Small intestine (tissue), 7 donors: ENCODE measurements at regions not wholly inside any gene's neighbourhood (a gene's known extent, or its start where the extent isn't known, plus 50 kb on each side); places are given as distances from the start of the nearest gene placed in this dataset.

ENCODE experiments used
- DNase-seq, 2 donors: peaks; one replicate each; pipeline versions ENCODE4 v3.0.0 to v3.0.0-alpha.2; 2013
- FAIRE-seq: peaks from 2 replicates; lab custom pipeline; 2012; peaks lifted over from hg19 to GRCh38; lab: Jason Lieb, UNC
- H3K27ac ChIP-seq, 3 donors: one replicate each; pipeline ENCODE4 v1.5.1; 2013; ENCODE audit warnings: low read length in 2 of 3, mild to moderate bottlenecking in 2 of 3, control low read depth in 1 of 3, inconsistent platforms in 1 of 3, low read depth in 1 of 3, moderate library complexity in 1 of 3
- H3K27me3 ChIP-seq, 3 donors: one replicate each; pipeline ENCODE4 v1.6.1; 2013; ENCODE audit warnings: low read length in 3 of 3, inconsistent platforms in 1 of 3; ENCODE audit not compliant: control insufficient read depth in 3 of 3, insufficient read depth in 3 of 3
- H3K36me3 ChIP-seq, 3 donors: one replicate each; pipeline ENCODE4 v1.6.1; 2013; ENCODE audit warnings: low read length in 3 of 3, inconsistent platforms in 1 of 3, low read depth in 1 of 3, mild to moderate bottlenecking in 1 of 3, moderate library complexity in 1 of 3; ENCODE audit not compliant: control insufficient read depth in 3 of 3, insufficient read depth in 2 of 3
- H3K4me1 ChIP-seq, 3 donors: one replicate each; pipeline ENCODE4 v1.6.1; 2013; ENCODE audit warnings: low read length in 2 of 3, inconsistent platforms in 1 of 3, low read depth in 1 of 3, mild to moderate bottlenecking in 1 of 3, moderate library complexity in 1 of 3; ENCODE audit not compliant: control insufficient read depth in 3 of 3, insufficient read depth in 2 of 3
- H3K4me3 ChIP-seq, 3 donors: one replicate each; pipeline ENCODE4 v1.5.1; 2013; ENCODE audit warnings: low read length in 3 of 3, control low read depth in 1 of 3, inconsistent platforms in 1 of 3, low read depth in 1 of 3, mild to moderate bottlenecking in 1 of 3, moderate library complexity in 1 of 3
- H3K9me3 ChIP-seq, 2 donors: one replicate each; pipeline ENCODE4 v1.6.1; 2013; ENCODE audit warnings: low read depth in 1 of 2, low read length in 1 of 2; ENCODE audit not compliant: control insufficient read depth in 2 of 2, insufficient read depth in 1 of 2
- WGBS, 3 donors: extraction: QIAGEN DNeasy Blood & Tissue Kit; methylation state at CpG; one replicate each; pipeline ENCODE4 v1.1.7; 2013; 5-methylcytosine and 5-hydroxymethylcytosine counted together
- donor health status: healthy with polysubstance abuse.
- donor health status: control.
- donor health status: control.
- donor health status: Bipolar disorder and iron deficiency.
- donor health status: healthy.

- Histone ChIP-seq H3K4me1 (no peaks in the 10 kb centered on the region), H3K27me3 (no peaks in the 10 kb centered on the region), H3K4me3 (no peak overlapping the region), H3K27ac (no peak overlapping the region), H3K9me3 (no peaks in the 10 kb centered on the region), H3K36me3 (no peaks in the 10 kb centered on the region)
- DNase-seq (no peak), FAIRE-seq (no peak)
- 87 to 93% (median 89%) methylated on average over 4 of the region's 4 CpGs for WGBS, 3 donors
Observed at GRCh38 chr3:81033684-81034083, 727.8 kb downstream of the GBE1 start.

- Histone ChIP-seq H3K27me3 (no peaks in the 10 kb centered on the region), H3K9me3 (no peaks in the 10 kb centered on the region), H3K4me3 (no peak overlapping the region), H3K27ac (no peak overlapping the region), H3K36me3 (no peaks in the 10 kb centered on the region), H3K4me1 (no peaks in the 10 kb centered on the region)
- FAIRE-seq (no peak), DNase-seq (no peak)
- WGBS, 3 donors: 75 to 88% (median 82%) methylated on average over 2 of the region's 2 CpGs
Observed at GRCh38 chr3:81033185-81033584, 728.3 kb downstream of the GBE1 start.

DNA sequence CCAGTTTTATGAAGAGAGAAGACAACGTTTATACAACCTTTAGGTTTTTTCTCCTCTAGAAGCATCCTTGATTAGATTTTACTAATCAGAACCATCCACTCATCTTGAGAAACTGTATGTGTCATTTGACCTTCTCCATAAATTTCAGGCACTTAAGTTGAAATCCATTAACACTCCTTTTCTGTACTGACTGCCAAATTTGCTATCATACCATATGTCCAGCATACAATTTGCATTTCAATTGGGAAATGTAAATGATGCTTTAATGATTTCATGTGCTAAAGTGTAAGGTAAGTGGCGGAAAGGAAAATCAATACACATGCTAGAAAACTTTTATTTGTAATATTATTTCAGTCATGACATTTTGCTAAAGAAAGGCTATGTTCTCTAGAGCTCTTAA is 731.6 kb downstream of the GBE1 start:
- Histone ChIP-seq H3K4me3 (no peak overlapping the region), H3K9me3 (no peaks in the 10 kb centered on the region), H3K4me1 (no peaks in the 10 kb centered on the region), H3K27me3 (no peaks in the 10 kb centered on the region), H3K27ac (no peak overlapping the region), H3K36me3 (no peaks in the 10 kb centered on the region)
- WGBS, 3 donors: 64 to 74% (median 69%) methylated on average over 2 of the region's 2 CpGs
- FAIRE-seq: no peak
- no peak for DNase-seq

DNA sequence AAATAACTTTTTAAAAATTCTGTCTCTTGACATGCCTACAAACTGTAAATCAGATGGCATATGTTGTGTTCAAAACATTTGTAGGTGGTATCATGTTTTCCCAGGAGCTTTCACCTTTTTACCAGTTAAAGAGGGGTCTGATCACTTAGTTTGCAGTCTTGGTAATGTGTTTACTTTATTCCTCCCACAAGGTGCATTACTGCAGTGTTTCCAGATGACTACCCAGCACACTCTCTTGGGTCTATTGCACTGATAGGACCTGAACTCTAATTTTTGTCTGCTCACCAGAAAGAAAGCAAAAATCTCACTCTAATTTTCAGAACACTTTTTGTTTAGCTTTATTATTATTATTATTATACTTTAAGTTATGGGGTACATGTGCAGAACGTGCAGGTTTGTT is 734.1 kb downstream of the GBE1 start:
- no peak for FAIRE-seq
- 78 to 94% (median 86%) methylated on average over 1 of the region's 1 CpG for WGBS, 3 donors
- H3K36me3 ChIP-seq: no peaks in the 10 kb centered on the region

GRCh38 chr3:81024560-81024959 is 736.9 kb downstream of the GBE1 start:
- H3K4me1 ChIP-seq: no peaks in the 10 kb centered on the region
- WGBS, 3 donors: 86 to 91% (median 90%) methylated on average over 7 of the region's 7 CpGs
- H3K27me3 ChIP-seq: no peaks in the 10 kb centered on the region
- DNase-seq: no peak
- H3K4me3 ChIP-seq: no peak overlapping the region
- H3K36me3 ChIP-seq: no peaks in the 10 kb centered on the region
- FAIRE-seq: no peak
- no peaks in the 10 kb centered on the region for H3K9me3 ChIP-seq
- H3K27ac ChIP-seq: no peak overlapping the region

More for the DNA sequence above, 734.1 kb downstream of the GBE1 start:
- no peaks in the 10 kb centered on the region for H3K9me3 ChIP-seq
- H3K4me3 ChIP-seq: no peak overlapping the region
- no peaks in the 10 kb centered on the region for H3K4me1 ChIP-seq
- no peak overlapping the region for H3K27ac ChIP-seq
- no peaks in the 10 kb centered on the region for H3K27me3 ChIP-seq
- no peak for DNase-seq

DNA sequence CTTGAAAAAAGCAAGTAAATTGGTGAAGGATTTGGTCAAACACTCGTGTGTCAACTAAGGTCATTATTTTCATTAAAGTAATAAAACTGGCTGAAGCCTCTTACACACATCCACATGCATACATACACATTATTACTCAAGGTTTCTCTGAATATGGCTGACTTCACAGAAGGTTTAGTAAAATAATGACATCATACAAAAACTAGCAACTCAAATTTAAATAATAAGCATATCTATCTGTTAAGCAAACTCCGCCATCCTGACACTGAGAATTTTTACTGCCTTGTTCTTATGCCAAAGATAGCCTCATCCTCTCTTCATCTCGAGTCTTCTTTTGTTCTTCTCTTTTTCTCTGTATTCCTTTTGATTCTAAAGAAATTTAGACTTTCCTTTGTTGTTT is 739.1 kb downstream of the GBE1 start:
- Histone ChIP-seq H3K4me1 (no peaks in the 10 kb centered on the region), H3K4me3 (no peak overlapping the region), H3K27ac (no peak overlapping the region), H3K36me3 (no peaks in the 10 kb centered on the region), H3K27me3 (no peaks in the 10 kb centered on the region), H3K9me3 (no peaks in the 10 kb centered on the region)
- no peak for DNase-seq
- FAIRE-seq: no peak
- 72 to 83% (median 82%) methylated on average over 3 of the region's 3 CpGs for whole genome bisulfite sequencing, 3 donors

- 49 to 83% (median 78%) methylated on average over 2 of the region's 2 CpGs for WGBS, 3 donors
- Histone ChIP-seq H3K27ac (no peak overlapping the region), H3K4me3 (no peak overlapping the region), H3K4me1 (no peaks in the 10 kb centered on the region), H3K27me3 (no peaks in the 10 kb centered on the region), H3K9me3 (peaks cover 0 to 8% of the 10 kb centered on the region in 2 donors), H3K36me3 (no peaks in the 10 kb centered on the region)
- FAIRE-seq (no peak), DNase-seq (no peak)
Observed at GRCh38 chr3:81013360-81013759, 748.1 kb downstream of the GBE1 start.

DNA sequence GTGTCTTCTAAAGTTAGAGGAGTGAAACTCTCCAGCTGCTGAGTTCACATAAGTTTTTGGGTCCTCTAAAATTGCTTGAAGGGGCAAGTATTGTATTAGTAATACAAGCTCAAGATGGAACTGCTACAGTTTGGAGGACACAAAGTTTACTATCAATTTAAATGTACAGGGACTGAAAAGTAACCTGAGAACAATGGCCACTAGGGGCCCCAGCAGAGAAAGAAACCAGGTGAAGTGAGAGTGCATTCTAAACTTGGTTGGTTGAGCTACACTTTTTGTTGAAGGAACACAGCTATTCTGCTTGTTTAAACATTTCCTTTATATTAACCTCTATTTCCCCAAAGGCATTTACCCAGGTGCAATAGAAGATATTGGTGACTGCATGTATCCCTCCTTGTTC is 755.5 kb downstream of the GBE1 start:
- no peaks in the 10 kb centered on the region for H3K36me3 ChIP-seq
- FAIRE-seq: no peak
- H3K27me3 ChIP-seq: no peaks in the 10 kb centered on the region
- DNase-seq: peak in 1 of 2 donors; percentile 13
- H3K4me3 ChIP-seq: no peak overlapping the region
- no peaks in the 10 kb centered on the region for H3K4me1 ChIP-seq
- H3K27ac ChIP-seq: no peak overlapping the region
- peaks cover 0 to 4% of the 10 kb centered on the region in 2 donors for H3K9me3 ChIP-seq

- Histone ChIP-seq H3K27ac (no peak overlapping the region), H3K36me3 (no peaks in the 10 kb centered on the region), H3K4me3 (no peak overlapping the region), H3K4me1 (no peaks in the 10 kb centered on the region), H3K9me3 (no peaks in the 10 kb centered on the region), H3K27me3 (no peaks in the 10 kb centered on the region)
- 88 to 92% (median 89%) methylated on average over 4 of the region's 4 CpGs for WGBS, 3 donors
- DNase-seq (no peak), FAIRE-seq (no peak)
Observed at GRCh38 chr3:81003817-81004216, 757.6 kb downstream of the GBE1 start.
